ENCODE measurements at regions not wholly inside any gene's neighbourhood (a gene's known extent, or its start where the extent isn't known, plus 50 kb on each side); places are given as distances from the start of the nearest gene placed in this dataset.

DNA sequence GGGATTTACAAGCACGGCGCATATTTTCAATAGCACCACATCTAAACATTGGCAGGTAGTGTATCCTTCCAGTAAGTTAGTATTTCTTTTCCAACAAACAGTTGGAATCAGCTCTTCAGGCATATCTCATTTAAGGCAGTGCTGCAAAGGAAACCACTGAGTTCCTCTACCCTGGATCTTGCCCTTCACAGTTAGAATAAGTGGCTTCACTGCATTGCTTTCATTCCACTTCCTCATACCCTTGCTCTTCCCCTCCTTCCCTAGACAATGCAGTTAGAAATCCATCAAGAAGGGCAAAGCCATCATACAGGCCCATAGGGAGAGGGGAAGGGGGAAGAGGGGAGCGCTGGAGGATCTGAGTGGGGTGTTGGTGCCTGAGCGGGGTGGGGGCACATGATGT, 173.7 kb downstream of the FBXO15 start:
- Histone ChIP-seq H3K4me1 (ENCODE audit: insufficient read depth) (peaks cover 3% of the 10 kb centered on the region; the same call in 1 of the 2 replicates), H3K27me3 (ENCODE audit: insufficient read depth) (no peaks in the 10 kb centered on the region), H3K9me2 (ENCODE audit: insufficient read depth) (peaks cover 11% of the 10 kb centered on the region; the same call in 1 of the 2 replicates), H3K4me2 (no peak overlapping the region), H4K20me1 (replicated peaks; ENCODE audit: insufficient read depth) (no peaks in the 10 kb centered on the region), H3K79me2 (replicated peaks; ENCODE audit: insufficient read depth) (no peaks in the 10 kb centered on the region), H3K27ac (ENCODE audit: low read depth) (no peak overlapping the region), H3F3A (replicated peaks; ENCODE audit: low read depth) (no peaks in the 10 kb centered on the region), H2AFZ (no peak overlapping the region), H3K4me3 (no peak overlapping the region), H3K36me3 (ENCODE audit: insufficient read depth) (no peaks in the 10 kb centered on the region)
- Mint-ChIP-seq H3K4me1 (peaks cover 3% of the 10 kb centered on the region; the same call in 1 of the 3 replicates), H3K36me3 (ENCODE audit: low read depth) (no peaks in the 10 kb centered on the region), H3K9me3 (no peaks in the 10 kb centered on the region), H3K4me3 (no peak overlapping the region), H3K27ac (no peak overlapping the region), H3K27me3 (ENCODE audit: insufficient read depth, low read depth, poor library complexity) (peaks cover 5% of the 10 kb centered on the region)
- no peak for ATAC-seq
- TF ChIP-seq ZNF114 (CRISPR knock-in tag; IDR thresholded peaks at IDR 0.05), result no peak
- TF ChIP-seq EZH2phosphoT487 (IDR thresholded peaks at IDR 0.05; ENCODE audit: unreplicated experiment), result no peak
- no peak for TF ChIP-seq EZH2 (IDR thresholded peaks at IDR 0.05; ENCODE audit: low read depth, unreplicated experiment)
- DNase-seq (ENCODE audit: low spot score), result no peak

DNA sequence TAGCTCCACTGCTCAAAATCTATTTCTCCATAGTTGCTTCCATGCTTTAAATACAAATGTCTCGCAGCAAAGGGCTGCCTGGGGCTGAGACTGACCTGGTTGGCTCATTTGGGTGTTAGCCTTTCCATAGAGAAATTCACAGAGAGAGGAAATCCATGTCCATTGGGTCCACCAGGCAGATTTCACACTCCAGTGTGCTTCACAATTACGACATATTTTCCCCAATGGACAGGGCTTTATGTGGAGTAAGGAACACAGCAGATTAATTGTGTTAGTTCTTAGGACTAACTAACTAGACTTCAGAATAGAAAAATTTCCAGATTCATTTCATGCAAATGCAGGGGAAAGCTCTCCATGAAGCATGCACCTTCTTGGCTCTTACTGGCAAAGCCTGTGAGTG, 180.7 kb downstream of the FBXO15 start:
- Histone ChIP-seq H3K4me2 (no peak overlapping the region), H2AFZ (no peak overlapping the region), H3F3A (replicated peaks; ENCODE audit: low read depth) (no peaks in the 10 kb centered on the region), H3K79me2 (replicated peaks; ENCODE audit: insufficient read depth) (no peaks in the 10 kb centered on the region), H3K27me3 (ENCODE audit: insufficient read depth) (no peaks in the 10 kb centered on the region), H3K4me1 (ENCODE audit: insufficient read depth) (peaks cover 4% of the 10 kb centered on the region; the same call in 1 of the 2 replicates), H3K4me3 (no peak overlapping the region), H3K9me2 (ENCODE audit: insufficient read depth) (no peaks in the 10 kb centered on the region), H3K27ac (ENCODE audit: low read depth) (no peak overlapping the region), H4K20me1 (replicated peaks; ENCODE audit: insufficient read depth) (no peaks in the 10 kb centered on the region), H3K36me3 (ENCODE audit: insufficient read depth) (no peaks in the 10 kb centered on the region)
- DNase-seq (ENCODE audit: low spot score) (no peak), ATAC-seq (no peak)
- peaks cover 5% of the 10 kb centered on the region; the same call in 2 of the 3 replicates for H3K4me1 Mint-ChIP-seq
- H3K9me3 Mint-ChIP-seq, result peaks cover 16% of the 10 kb centered on the region
- no peak overlapping the region for H3K4me3 Mint-ChIP-seq
- TF ChIP-seq CREB1 (CRISPR knock-in tag; IDR thresholded peaks at IDR 0.05; ENCODE audit: low read depth), result no peak
- no peak overlapping the region for H3K27ac Mint-ChIP-seq
- H3K27me3 Mint-ChIP-seq (ENCODE audit: insufficient read depth, low read depth, poor library complexity), result peaks cover 3% of the 10 kb centered on the region
- H3K36me3 Mint-ChIP-seq (ENCODE audit: low read depth), result peaks cover 13% of the 10 kb centered on the region; the same call in 2 of the 3 replicates

DNA sequence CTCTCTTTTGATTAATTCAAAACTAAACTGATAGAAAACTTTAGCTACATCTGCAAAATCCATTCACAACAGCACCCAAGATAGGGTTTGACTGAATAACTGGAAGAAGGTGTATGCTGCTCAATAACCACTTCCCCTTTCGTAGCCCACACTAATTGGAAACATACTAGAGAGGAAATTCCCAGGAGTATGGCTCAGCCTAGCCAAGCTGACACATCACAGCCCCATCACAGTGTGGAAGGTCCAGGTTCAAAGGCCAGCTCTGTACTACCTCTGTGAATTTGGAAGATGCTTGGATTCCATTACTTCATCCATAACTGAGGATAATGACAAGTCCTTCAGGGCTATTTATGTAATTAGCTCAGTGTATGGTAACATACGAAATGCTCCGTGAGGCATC, 185.4 kb downstream of the FBXO15 start:
- no peaks in the 10 kb centered on the region for H3F3A ChIP-seq (replicated peaks; ENCODE audit: low read depth)
- peaks cover 6% of the 10 kb centered on the region; the same call in 1 of the 2 replicates for H3K4me1 ChIP-seq (ENCODE audit: insufficient read depth)
- H3K4me1 Mint-ChIP-seq, result peaks cover 7% of the 10 kb centered on the region
- H3K27ac Mint-ChIP-seq, result no peak overlapping the region
- TF ChIP-seq JUNB (IDR thresholded peaks at IDR 0.05; ENCODE audit: unreplicated experiment) (no peak), ZNF114 (CRISPR knock-in tag; IDR thresholded peaks at IDR 0.05) (no peak), NANOG (IDR thresholded peaks at IDR 0.05; ENCODE audit: borderline replicate concordance) (no peak), CREB1 (CRISPR knock-in tag; IDR thresholded peaks at IDR 0.05; ENCODE audit: low read depth) (no peak), ZNF331 (CRISPR knock-in tag; IDR thresholded peaks at IDR 0.05; ENCODE audit: low read depth) (no peak), EZH2phosphoT487 (IDR thresholded peaks at IDR 0.05; ENCODE audit: unreplicated experiment) (no peak)
- TF ChIP-seq, protein P1, sequence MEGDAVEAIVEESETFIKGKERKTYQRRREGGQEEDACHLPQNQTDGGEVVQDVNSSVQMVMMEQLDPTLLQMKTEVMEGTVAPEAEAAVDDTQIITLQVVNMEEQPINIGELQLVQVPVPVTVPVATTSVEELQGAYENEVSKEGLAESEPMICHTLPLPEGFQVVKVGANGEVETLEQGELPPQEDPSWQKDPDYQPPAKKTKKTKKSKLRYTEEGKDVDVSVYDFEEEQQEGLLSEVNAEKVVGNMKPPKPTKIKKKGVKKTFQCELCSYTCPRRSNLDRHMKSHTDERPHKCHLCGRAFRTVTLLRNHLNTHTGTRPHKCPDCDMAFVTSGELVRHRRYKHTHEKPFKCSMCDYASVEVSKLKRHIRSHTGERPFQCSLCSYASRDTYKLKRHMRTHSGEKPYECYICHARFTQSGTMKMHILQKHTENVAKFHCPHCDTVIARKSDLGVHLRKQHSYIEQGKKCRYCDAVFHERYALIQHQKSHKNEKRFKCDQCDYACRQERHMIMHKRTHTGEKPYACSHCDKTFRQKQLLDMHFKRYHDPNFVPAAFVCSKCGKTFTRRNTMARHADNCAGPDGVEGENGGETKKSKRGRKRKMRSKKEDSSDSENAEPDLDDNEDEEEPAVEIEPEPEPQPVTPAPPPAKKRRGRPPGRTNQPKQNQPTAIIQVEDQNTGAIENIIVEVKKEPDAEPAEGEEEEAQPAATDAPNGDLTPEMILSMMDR (conservative IDR thresholded peaks at IDR 0.05; ENCODE audit: low read depth in 2 of 2), result no peak
- TF ChIP-seq, protein P2, sequence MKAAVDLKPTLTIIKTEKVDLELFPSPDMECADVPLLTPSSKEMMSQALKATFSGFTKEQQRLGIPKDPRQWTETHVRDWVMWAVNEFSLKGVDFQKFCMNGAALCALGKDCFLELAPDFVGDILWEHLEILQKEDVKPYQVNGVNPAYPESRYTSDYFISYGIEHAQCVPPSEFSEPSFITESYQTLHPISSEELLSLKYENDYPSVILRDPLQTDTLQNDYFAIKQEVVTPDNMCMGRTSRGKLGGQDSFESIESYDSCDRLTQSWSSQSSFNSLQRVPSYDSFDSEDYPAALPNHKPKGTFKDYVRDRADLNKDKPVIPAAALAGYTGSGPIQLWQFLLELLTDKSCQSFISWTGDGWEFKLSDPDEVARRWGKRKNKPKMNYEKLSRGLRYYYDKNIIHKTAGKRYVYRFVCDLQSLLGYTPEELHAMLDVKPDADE (IDR thresholded peaks at IDR 0.05), result no peak
- H3K4me3 ChIP-seq, result no peak overlapping the region
- H3K4me2 ChIP-seq, result no peak overlapping the region
- no peak for DNase-seq (ENCODE audit: low spot score)
- peaks cover 13% of the 10 kb centered on the region; the same call in 2 of the 3 replicates for H3K36me3 Mint-ChIP-seq (ENCODE audit: low read depth)
- H3K4me3 Mint-ChIP-seq, result no peak overlapping the region
- no peaks in the 10 kb centered on the region for H3K79me2 ChIP-seq (replicated peaks; ENCODE audit: insufficient read depth)
- no peaks in the 10 kb centered on the region for H3K27me3 ChIP-seq (ENCODE audit: insufficient read depth)
- H3K36me3 ChIP-seq (ENCODE audit: insufficient read depth), result no peaks in the 10 kb centered on the region
- peaks cover 16% of the 10 kb centered on the region for H3K9me3 Mint-ChIP-seq
- H4K20me1 ChIP-seq (replicated peaks; ENCODE audit: insufficient read depth), result no peaks in the 10 kb centered on the region
- no peak overlapping the region for H2AFZ ChIP-seq
- 0 out of 2 replicates have a peak, but pooled peaks cover 4% of the 10 kb centered on the region for H3K9me2 ChIP-seq (ENCODE audit: insufficient read depth)
- ATAC-seq, result no peak
- H3K27ac ChIP-seq (ENCODE audit: low read depth), result no peak overlapping the region
- H3K27me3 Mint-ChIP-seq (ENCODE audit: insufficient read depth, low read depth, poor library complexity), result no peaks in the 10 kb centered on the region

All from GM23338 (cell line).